DOHH2 (cell line): ENCODE measurements at regions not wholly inside any gene's neighbourhood (a gene's known extent, or its start where the extent isn't known, plus 50 kb on each side); places are given as distances from the start of the nearest gene placed in this dataset.

Experiments
- EZH2phosphoT487 ChIP-seq: fragments of 200-600 bp; sonication (generic); IDR thresholded peaks from 2 replicates; pipeline ENCODE4 v1.6.1; 2017; ENCODE audit warnings: borderline replicate concordance, mild to moderate bottlenecking, antibody characterized with exemption, low read length, moderate library complexity, mixed read lengths
- TF ChIP-seq, protein P1 (sequence below): fragments of 200-600 bp; sonication (generic); IDR thresholded peaks from one replicate; pipeline ENCODE4 v1.5.1; 2014; ENCODE audit warnings: antibody characterized with exemption, mild to moderate bottlenecking, low read depth, low read length; ENCODE audit not compliant: poor library complexity, severe bottlenecking

DNA sequence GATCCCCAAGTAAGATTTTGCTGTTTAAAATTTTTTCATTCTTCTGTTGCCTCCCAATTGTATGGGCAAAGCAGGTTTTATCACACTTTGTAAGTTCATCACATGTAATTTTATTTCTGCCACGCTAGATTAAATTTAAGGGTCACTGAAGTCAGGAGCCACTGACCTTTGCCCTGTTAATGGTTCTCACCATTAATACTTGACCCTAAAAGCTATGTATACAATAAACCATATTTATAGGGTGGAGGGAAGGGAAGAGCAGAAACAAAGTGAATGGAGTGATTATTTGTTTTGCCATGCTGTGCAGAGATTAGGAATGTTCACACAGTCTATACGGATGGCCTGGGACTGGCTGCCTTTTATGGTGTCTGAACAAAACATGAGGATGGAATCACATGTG, 186.7 kb downstream of the BMP2 start:
- TF ChIP-seq, protein P1, sequence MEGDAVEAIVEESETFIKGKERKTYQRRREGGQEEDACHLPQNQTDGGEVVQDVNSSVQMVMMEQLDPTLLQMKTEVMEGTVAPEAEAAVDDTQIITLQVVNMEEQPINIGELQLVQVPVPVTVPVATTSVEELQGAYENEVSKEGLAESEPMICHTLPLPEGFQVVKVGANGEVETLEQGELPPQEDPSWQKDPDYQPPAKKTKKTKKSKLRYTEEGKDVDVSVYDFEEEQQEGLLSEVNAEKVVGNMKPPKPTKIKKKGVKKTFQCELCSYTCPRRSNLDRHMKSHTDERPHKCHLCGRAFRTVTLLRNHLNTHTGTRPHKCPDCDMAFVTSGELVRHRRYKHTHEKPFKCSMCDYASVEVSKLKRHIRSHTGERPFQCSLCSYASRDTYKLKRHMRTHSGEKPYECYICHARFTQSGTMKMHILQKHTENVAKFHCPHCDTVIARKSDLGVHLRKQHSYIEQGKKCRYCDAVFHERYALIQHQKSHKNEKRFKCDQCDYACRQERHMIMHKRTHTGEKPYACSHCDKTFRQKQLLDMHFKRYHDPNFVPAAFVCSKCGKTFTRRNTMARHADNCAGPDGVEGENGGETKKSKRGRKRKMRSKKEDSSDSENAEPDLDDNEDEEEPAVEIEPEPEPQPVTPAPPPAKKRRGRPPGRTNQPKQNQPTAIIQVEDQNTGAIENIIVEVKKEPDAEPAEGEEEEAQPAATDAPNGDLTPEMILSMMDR, result no peak
- TF ChIP-seq EZH2phosphoT487, result no peak
